ENCODE measurements at regions not wholly inside any gene's neighbourhood (a gene's known extent, or its start where the extent isn't known, plus 50 kb on each side); places are given as distances from the start of the nearest gene placed in this dataset.
A peak's percentile ranks its signal among the peaks of the same experiment; 100 is the strongest.

DNA sequence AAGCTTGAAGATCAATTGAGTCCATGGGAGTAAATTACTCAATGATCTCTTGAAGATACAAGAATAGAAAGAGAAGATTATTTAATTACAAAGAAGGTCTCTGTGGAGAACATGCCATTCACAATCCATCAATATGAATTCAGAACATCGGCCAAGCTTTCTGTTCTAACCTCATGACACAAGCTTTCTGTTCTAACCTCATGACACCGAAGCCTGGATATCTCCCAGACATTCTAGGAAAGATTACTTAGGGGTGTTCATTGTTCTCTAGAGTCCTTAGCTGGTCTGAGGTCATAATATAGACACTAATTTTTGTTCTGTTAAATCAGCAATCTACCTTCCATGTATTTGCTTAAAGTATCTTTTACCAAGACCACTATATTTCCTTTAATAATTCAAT, 95.5 kb downstream of the RDH14 start:
- DNase-seq: no peak

DNA sequence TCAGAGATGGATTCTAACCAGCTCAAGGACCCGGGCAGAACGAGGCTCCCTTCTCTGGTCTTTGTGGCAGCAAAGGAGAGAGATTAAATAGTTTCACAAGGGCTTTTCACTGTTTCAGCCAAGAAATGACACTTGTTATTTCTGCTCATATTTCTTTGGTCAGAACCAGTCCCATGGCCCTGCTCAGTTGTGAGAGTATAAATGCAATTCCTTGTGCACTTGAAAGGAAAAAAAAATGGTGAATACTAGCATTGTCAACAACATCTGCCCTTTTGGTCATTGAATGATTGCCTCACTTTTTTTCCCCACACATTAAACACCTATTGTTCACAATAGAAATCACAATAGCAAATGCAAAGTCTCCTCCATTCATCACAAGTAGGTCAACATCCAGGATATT, 104.4 kb downstream of the RDH14 start:
- DNase-seq: peak; percentile 25

DNA sequence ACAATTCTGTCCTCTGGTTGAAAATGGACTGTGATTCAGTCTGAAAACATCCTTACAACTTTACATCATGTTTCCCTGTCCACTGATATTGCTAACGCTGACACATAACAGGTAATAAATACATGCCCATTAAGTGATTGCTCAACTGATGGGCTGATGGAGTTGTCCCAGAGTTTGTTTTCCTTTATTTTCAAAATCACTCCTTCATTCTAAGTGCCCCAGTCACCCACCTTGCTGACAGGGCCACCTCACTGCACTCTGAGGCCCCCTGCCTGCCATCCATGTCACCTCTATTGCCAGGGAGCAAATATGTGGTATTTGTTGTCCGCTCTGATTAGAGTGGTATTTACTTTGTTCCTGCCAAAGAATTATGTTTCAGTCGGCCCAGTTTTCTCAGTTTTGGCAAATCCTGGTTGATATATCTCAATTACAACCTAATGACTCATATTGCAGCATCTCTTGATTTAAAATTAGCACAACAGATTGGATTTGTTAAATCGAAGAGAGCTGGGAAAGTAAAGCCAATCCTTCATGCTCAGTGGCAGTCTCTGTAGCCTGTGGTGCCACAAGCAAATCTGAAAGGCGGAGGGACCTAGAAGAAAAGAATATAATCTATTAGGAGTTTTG, 105.1 kb downstream of the RDH14 start:
- no peak for DNase-seq

DNA sequence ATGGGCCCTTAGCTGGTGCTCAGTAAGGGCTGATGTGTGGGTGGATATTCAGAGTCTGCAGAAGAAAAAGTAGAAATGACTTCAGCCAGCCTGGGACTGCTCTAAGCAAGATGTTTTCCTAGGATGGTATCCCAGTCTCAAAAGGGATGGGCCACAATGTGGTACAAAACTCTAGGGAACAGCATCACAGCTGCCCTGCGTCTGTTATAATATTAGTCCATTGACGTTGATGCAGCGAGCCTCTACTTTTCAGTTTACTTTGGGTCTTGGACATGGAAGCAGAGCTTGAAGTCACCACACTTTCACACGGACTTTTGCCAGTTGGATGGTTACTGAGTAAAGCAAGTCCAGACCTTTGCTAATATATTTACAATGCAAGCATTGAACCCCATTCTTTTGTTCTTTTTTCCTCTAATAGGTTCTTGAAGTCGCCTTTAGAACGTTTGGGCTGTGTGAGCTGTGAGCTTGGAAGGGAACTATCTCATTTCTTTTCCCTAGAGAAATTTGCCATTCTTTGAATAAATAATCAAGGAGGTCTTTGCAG, 105.7 kb downstream of the RDH14 start:
- DNase-seq: no peak

DNA sequence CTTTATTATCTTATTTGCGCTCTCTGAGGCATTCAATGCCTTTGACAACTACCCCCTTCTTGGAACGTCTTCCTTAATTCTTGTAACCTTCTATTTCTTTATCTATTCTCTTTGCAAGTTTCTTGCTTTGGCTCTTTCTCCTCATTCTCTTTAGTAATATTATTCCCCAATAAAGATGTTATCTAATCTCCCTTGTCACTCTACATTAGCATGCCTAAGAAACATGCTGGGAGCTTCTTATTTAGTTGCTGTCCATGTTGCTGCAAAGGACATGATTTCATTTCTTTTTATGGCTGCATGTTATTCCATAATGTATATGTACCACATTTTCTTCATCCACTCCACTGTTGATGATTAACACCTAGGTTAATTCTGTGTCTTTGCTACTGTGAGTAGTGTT, 113.7 kb downstream of the RDH14 start:
- DNase-seq: no peak

DNA sequence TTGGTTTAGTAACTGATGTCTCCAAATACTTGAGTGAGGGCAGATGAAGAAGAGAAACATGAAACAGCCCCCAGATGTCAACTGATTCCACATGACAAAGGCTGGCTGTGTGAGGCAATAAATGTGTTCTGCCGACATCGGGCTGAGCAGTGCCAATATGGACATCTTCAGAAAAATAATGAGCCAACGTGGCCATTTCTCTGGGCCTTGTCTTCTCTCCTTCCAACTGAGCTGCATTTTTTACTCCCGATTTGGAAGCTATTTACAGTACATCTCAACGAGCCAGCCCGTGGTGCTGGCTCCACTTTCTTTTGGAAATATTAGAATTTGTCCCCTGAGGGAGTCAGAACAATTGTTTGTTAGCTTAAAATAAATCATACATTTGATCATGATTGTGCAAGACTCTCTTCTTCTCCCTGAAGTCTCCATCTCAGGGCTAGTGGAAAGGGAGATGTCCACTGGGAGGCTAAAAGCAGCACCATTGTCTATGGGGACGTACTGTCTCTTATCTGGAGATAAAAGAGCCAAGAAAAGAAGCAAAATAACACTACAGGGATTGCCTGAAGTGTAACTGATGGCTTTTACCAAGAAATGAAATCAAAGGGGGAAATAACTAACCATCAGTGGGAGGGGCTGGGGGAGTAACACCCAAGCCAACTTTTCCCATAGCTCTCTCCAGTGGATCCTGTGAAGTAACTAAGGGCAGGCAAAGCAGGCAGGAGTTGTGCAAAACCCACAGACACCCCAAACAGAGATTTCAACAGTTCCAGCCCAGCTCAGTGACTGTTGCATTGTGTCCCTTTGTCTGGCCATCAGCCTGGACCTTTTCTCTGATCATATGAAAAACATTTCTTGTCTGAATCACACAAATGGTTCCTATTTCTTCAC, 114.8 kb downstream of the RDH14 start:
- DNase-seq: peak; percentile 5

DNA sequence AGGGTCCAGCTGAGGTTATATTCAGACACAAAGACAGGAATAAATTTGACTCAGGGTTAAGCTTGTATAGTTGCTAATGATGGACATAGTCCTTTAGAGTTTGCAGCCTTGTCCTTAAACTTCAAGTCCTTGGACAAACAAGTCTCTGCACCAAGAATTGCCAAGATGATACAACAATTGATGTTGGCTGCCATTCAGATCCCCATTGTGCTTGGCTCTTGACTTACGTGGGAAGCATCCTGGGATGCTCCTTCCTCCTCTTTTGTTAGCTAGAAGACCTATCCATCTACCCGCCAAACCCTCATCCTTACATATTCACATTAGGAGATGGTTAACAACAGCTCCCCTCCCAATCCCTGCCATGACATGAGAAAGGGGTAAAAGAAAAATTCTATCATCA, 115.6 kb downstream of the RDH14 start:
- no peak for DNase-seq

DNA sequence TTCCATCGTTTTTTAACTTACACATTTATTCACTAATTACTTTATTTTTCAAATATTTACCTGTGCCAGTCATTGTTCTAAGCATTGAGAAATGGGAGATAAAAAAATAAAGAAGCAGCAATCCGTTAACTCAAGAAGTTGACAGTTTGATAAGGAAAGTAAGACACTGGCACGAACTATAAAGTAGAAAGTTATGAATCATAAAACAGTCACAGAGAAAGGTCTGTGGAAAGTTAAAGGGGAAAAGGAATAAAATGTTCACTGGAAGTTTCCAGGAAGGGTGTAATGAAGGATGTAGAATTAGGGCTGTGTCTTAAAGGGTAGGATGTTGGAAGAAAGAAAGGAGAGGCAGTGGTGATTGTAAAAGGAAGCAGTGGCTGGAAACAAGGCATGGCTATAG, 118.9 kb downstream of the RDH14 start:
- no peak for DNase-seq

DNA sequence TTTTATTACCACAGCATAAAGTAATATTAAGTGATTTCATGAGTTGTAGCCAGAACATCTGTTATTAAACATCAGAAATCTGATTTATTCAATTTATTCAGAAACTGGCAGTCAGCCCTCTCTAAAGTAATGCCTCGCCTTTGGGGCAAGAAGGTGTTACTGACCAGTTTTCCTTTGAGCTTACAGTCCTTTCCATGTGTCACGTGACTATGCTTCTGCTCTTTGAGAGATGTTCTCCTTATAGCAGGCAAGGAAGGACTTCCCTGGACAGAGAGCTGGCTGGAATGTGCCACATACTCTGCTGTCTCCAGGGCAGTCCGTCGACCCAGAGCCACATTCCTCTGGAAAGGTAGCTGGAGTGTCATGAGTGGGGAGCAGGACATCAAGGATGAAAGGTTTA, 119.7 kb downstream of the RDH14 start:
- no peak for DNase-seq

DNA sequence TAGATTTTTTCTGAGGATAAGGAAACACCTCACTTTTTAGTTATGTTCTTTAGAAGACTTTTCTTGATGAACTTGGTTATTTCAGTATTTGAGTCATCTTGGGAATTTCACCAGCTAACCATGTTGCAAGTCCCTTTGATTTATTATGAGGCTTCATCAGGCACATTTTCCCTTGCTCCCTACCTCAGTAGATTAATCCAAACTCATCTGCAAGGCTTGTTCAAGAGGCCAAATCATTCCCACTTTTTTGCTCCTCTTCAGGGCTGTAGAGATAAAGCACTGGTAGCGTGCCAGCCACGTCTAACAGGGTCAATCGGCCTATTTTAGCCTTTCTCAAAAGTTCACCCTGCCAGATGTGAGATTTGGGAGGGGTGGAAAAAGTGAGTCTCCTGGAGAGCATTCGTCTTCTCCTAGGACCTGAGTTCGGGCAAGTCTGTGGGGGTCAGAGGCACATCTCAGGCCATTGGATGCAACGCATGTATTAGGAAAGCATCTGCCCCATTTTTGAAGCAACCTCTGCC, 120.3 kb downstream of the RDH14 start:
- no peak for DNase-seq

DNA sequence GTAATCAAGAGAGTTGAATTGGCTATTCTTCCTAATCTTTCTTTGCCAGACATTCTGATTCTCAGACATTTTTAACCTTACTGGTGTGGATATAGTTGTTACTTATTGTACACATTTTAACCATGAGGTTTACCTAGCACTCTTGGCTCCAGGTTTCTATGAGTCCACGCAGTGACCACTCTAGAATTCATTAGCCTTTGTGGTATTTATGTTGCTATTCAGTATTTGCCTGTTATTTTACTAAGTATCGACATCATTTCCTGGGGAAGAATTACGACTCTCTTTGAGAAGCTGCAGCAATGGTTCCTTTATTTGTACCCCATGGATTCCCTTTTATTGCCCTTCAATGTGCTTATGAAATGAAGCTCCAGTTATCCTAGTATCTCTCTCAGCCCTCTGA, 120.7 kb downstream of the RDH14 start:
- DNase-seq: no peak

DNA sequence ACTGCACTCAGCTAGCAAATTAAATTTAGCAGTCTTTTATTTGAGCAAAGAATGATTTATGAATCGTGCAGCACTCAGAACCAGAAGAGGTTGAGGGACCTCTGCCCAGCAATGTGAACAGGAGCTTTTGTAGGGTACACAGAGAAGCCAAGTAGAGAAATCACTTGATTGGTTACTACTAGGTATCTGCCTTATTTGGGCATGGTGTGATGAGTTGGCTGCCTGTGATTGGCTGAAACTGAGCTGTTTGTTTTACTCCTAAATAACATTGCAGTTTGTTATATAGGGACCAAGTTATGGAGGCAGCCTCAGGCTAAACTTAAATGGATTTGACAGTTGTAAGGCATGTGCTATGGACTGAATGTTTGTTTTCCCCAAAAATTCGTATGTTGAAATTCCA, 122.5 kb downstream of the RDH14 start:
- no peak for DNase-seq

DNA sequence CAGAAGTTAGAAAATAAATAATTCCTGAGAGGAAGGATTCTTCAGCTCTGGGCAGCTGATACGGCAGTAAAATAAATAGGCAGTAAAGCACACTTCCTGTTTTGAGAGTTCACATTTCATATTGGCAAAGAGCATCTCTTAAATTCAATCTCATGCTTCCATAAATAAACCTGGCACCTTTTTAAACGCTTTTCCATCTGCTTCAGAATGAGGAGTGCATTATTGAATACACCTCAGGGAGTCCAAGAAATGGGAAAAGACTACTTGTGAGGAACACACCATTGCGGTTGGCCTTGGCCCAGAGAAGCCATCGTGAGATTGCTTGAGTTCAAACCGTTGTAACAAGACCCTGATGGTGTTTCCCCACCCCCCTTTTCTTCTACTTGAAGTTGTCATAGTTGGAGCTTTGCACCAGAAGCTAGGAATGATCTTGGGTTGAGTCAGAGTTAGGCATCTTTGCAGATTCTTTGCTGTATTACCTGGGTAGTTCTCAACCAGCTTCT, 123.9 kb downstream of the RDH14 start:
- DNase-seq: no peak

DNA sequence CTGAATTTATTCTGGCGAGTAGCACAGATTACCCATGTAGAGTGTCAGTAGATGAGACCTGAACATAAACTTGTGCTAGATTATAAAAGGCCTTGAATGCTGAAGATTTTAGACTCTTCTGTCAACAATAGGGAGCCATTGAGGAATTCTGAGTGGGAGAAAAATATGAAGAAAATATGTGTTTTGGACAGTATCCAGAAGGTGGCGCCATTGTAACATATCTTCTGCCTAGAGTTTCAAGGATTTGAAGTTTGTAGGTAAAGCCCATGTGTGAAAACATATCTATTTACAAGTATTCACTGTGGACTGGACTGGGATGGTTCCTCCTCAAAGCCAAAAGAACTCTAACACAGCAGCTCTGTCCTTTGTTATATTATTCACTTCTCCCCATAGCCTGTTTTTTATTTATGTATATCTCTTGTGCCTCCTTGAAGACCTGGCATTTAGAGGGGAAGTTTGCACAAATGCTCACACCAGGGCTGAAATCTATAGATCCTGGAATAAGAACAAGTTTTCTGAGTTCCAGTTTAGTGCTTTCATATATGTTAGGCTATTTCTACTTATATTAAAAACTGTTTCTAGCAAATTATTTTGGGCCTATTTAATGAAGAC, 124.9 kb downstream of the RDH14 start:
- DNase-seq: peak; percentile 41

DNA sequence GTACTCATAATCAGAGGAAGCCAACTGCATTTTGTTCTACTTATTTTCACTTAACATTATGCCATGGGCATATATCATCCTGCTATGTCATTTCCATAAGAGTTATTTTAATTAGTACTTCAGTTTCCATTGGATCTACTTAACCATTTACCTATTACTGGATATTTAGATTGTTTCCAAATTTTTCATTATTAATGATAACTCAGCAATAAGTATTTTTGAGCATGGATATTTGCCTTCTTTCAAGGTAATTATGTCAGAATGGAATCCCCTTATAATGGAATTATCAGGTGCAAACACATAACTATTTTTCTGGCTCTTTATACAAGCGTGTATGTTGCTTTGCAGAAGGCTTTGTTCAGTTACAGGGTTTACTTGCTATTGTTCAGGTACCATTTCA, 126.6 kb downstream of the RDH14 start:
- DNase-seq: no peak

DNA sequence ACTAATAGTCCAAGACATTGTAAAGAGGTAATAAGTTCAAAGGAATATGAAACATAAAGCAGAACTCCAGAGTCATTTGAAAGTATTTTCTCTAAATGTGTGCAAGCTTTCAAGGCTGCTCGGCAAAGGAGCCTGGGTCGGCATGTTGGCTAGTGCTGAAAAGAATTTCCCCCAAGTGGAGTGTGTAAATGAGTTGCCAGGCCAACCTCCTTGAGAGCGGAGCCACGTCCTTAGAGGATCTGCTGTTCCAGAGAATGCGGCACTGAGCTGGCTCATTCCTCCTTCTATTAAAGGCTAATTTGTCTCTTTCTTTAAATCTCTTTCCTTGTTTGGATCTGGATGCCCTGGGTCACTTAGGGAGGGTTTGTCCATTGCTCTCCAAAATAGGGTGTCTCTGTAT, 127.5 kb downstream of the RDH14 start:
- DNase-seq: peak; percentile 36

DNA sequence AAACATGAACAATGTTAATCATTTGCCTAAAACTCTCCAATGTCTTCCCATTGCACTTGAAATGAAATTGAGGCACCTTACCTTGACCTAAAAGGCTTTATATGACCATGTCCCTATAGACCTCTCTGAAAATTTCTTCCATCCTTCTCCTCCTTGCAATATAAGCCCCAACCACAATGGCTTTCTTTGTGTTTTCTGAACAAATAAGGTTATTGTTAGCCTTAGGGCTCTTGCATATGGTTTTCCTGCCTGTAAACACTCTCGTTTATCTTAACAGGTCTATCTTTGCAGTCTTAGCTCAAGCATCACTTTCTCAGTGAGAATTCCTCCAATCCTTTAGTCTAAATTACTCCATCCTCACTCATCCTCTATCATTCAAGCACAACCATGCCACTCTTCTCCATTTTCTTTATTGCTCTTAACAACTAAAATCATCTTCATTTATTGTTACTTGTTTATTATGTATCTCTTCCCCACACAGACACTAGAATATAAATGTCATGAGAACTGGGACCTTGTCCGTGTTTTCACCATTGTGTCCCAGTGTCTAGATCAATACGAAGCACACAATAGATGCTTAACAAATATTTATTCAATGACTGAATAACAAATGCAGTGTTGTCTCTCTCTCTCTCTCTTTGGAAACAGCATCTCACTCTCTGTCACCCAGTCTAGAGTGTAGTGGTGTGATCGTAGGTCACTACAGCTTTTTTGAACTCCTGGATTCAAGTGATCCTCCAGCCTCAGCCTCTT, 129.3 kb downstream of the RDH14 start:
- DNase-seq: peak; percentile 14

DNA sequence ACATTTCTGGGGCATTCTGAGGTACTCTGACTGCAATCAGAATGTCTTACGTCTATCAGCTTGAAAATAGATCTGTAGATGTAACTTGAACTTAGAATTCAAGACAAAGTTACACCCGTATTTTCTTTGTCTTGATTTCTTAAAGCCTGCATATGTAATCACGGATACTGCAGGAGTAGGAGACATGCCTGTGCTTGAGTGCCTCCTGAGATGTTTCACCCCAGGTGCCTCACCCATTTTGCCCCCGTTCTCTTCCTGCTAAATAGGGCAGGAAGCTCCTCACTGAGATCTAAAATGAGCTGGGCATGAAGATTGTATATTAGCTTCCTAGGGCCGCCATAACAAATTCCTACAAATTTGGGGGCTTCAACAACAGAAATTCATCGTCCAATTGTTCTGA, 131.9 kb downstream of the RDH14 start:
- no peak for DNase-seq

DNA sequence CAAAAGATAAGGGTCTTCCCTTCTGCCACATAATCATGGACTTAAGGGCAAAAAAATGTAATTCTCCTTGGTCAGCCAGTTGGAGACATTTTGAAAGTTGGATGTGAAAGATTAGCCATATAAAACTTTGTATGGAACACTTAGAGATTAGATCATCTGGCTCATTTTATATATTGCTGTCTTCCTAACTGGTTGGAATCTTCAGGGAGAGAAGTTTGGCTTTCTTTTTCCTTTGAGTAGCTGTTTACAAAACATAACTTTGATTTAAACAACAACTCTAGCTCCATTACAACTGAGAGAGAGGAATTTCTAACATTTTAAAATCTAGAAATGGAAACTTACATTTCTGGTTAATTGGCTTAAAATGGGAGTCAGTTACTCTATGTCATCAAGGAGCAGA, 132.7 kb downstream of the RDH14 start:
- DNase-seq: no peak

DNA sequence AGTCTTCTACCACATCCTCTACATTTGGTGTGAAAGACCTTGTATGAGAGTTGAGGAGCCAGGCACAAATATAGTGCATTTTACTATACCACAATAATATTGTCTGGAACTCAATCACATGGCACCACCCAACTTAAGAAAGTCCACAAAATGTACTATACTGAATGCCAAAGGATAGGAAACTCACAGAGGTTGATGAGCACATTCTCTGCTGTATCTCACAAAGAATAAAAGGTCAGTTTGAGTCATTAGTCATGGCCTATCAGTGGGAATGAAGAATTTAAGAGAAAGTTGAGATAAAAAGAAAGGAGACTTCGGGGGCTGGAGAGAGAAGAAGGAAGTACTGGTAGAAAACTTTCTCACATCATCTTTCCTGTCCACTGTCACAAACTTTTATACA, 134.3 kb downstream of the RDH14 start:
- DNase-seq: no peak

DNA sequence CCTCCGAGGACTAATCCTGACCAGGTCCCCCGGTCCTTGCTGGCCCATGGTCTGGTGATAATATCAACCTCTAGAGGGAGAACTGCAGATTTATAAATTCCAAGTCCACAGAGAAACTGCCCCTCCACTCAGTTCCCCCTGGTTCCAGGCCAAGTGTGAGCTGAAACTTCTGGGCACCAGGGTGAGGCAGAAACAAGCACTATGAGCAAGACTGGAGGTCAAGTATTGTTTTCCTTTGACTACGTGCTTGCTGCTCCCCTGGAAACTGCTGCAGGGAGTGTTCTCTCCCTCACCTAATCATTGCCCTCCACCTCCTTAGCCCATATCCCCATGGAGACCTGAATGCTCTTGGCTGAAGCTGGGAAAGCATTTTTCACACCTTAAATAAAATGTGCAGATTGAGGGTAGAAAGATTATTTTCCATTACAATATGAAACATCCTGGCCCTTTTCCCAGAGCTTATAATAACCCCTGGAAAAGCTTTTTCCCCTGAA, 135.2 kb downstream of the RDH14 start:
- DNase-seq: no peak

DNA sequence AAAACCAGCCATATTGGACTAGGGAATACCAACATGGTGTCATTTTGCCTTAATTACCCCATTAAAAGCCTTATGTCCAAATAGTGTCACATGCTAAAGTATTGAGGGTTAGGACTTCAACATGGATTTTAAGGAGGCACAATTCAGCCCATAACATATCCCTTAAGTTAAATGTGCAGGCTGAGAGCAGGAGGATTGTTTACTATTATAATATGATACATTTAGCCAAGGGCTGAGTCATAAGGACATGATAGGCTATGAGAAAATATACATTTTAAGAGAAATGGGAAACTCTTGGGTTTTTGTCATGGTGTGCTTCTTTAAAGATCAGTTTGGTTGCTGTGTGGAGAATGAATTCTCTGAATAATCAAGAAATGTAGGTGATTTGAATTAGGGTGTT, 136.8 kb downstream of the RDH14 start:
- no peak for DNase-seq

Data from midbrain (tissue), 1 donor.